ENCODE measurements at regions not wholly inside any gene's neighbourhood (a gene's known extent, or its start where the extent isn't known, plus 50 kb on each side); places are given as distances from the start of the nearest gene placed in this dataset.

DNA sequence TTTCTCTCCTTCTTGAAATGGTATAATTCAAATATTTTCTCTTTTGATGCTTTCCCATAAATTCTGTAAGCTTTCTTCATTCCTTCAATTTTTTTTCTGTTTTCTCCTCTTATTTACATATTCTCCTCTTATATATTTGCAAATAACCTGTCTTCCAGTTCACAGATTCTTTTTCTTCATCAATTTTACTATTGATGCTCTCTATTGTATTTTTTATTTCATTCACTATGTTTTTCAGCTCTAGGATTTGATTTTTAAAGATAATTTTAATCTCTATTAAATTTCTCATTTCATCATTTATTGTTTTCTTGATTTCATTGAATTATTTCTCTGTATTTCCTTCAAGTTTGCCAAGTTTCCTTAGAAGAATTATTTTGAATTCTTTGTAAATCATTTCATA lies 54.0 kb upstream of the PRPS1L1 start:
- DNase-seq (ENCODE audit: low spot score): no peak

- DNase-seq (ENCODE audit: low spot score): no peak
These were observed 54.5 kb upstream of the PRPS1L1 start for GRCh38 chr7:18082169-18082568.

- no peak for DNase-seq (ENCODE audit: low spot score)
These were observed 58.7 kb upstream of the PRPS1L1 start for GRCh38 chr7:18086165-18087025.

GRCh38 chr7:18087026-18087686 lies 59.5 kb upstream of the PRPS1L1 start:
- no peak for DNase-seq (ENCODE audit: low spot score)

DNA sequence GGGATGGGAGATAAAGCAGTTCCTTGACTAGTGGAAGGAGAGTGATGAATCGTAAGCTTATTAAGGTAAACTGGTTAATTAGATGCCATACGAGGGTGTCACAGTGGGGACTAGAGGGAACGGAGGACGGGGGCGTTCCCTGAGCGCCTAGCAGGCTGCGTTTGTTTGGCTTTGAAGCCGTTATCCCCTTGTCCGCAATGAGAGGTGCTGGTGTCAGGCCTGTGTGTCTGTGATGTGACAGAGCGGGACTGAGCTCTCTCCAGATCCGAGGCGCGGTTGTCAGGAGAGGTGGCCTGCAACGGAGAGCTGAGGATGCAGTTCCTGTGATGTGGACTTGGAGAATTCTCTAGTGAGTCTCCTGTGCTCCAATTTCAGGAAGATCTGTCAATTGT lies 60.0 kb upstream of the PRPS1L1 start:
- DNase-seq (ENCODE audit: low spot score): no peak

GRCh38 chr7:18096087-18096486 lies 68.4 kb upstream of the PRPS1L1 start:
- DNase-seq (ENCODE audit: low spot score): no peak

DNA sequence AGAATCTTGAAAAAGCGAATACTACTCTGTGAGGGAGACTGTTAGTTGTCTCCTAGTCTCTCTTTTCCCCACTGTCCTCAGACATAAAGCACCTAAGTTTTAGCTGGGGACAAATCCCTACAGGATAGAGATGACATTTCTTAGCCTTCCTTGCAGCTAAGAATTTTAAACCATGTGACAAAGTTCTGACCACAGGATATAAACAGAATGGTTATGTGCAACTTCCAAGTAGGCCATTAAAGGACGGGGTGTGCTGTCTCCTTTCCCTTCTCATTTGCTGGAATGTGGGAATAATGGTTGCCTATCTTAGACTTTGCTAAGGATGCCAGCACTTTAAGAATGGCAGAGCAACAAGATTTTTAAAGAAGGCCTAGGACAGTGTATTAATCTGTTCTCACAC lies 74.9 kb upstream of the PRPS1L1 start:
- DNase-seq (ENCODE audit: low spot score): no peak

DNA sequence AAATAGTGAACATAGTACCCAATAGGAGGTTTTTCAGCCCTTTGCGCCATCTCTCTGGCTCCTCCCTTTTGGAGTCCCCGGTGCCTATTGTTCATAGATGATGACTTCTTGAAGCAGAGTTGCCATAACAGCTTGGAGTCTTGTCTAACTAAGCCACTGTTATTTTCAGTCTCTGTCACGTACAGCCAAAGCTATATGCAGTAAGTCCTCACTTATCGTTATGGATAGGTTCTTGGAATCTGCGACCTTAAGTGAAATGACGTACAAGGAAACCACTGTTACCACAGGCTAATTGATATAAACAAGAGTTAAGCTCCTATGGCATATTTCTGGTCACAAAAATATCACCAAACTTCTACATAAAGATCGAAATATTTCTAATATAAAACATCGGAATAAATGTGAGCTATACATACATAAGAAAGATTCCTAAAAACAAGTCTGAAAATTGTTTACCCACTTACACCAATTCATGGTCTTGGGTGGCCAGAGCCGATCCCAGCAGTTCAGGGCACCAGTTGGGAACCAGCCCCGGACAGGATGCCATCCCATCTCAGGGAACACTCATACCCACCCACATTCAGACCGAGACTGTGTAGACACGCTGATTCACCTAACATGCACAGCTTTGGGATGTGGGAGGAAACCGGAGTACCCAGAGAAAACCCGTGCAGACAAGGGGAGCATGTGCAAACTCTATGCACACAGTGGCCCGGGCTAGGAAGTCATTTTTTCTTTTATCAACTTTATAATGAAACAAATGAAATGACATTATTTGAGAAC lies 76.0 kb upstream of the PRPS1L1 start:
- no peak for DNase-seq (ENCODE audit: low spot score)

GRCh38 chr7:18109762-18110161 lies 82.1 kb upstream of the PRPS1L1 start:
- DNase-seq (ENCODE audit: low spot score): no peak

DNA sequence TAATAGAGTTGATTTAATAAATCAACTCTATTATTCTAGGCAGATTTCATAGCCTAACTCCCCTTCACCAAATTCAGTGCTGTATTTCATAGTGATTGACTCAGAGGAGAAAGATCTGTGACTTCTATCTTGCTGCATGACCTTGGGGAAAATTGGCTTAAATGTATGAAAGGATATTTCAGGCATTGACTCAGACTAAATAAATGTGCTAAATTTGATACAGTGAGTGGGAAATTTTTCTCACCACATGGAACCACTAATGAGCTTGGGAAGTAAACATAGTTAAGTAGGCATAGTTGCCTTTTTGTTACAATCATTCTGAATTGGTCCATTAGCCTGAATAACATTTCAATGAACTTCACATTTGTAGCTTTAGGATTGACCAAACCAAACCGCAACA lies 89.0 kb upstream of the PRPS1L1 start:
- DNase-seq (ENCODE audit: low spot score): no peak

DNA sequence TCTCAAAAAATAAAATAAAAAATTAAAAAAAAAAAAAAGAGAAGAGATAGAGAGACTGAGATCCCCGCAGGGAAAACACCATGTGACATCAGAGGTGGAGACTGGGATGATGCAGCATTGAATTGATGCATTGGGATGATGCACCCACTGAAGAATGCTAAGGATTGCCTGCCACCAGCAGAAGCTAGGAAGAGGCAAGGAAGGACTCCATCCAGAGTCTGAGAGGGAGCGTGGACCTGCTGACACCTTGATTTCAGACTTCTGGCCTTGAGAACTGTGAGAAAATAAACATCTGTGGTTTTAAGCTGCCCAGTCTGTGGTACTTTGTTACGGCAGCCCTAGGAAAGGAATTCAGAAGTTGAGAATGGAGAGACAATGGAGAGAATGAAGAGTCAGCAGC lies 89.8 kb upstream of the PRPS1L1 start:
- DNase-seq (ENCODE audit: low spot score): no peak

DNA sequence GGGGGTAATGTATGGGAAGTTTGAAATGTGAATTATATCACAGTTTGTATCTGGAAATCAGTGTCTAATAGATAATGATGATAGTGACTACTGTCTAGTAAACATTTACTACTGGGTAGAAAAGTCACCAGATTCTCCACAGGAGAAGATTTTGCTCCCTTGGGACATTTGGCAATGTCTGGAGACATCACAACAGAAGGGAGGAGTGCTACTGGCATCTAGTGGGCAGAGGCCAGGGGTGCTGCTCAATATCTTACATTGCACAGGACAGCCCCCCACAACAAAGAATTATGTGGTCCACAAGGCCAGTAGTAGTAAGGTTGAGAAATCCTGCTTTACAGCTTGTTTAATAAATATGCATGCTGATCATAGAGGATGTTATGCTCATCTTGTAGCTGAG lies 92.3 kb upstream of the PRPS1L1 start:
- DNase-seq (ENCODE audit: low spot score): peak; percentile 15

DNA sequence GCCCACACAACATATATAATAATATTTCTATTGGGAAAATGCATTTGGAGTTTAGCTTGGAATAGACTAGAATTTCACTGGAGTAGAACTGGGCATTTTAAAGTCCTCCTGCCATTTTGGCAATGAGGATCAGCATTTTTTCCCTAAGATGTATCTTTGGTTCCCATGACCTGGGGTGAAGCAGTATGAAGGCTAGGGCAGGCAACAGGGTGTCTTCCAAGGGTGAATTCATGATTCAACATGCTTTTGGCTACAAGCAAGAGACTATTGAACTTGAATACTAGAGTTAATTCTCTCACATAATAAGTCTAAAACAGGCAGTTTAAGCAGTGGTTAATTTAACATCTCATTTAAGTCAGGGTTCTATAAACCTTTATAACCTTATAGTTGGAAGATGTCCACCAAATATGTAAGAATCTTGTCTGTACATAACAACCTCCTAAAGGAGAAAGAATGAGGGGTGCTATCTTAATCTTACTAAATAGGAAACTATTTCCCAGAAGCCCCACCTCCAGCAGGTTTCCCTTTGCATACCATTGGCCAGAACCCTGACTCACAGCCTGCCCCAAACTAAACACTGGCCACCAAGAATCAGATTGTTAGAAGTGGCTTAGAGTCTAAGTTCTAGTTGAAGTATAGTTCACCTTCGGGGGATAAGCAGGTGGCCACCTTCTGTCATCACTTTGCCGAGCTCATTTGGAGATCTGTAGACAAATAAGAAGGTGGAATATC lies 96.0 kb upstream of the PRPS1L1 start:
- DNase-seq (ENCODE audit: low spot score): no peak

DNA sequence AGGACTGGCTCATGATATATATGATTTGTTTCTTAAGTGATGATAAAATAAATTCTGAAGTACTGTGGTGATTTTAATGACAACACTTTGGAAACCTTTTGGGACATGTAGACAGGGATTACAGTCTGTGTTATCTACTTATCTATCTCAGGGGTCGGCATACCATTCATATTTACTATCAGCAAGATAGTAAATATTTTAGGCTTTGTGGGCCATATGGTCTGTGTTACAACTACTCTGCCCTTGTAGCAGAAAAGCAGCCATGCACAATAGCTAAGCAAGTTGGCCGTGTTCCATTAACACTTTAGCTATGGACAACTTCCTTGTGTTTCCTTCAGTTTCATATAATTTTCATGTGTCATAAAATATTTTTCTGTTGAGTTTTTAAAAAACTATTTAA lies 97.8 kb upstream of the PRPS1L1 start:
- DNase-seq (ENCODE audit: low spot score): no peak

DNA sequence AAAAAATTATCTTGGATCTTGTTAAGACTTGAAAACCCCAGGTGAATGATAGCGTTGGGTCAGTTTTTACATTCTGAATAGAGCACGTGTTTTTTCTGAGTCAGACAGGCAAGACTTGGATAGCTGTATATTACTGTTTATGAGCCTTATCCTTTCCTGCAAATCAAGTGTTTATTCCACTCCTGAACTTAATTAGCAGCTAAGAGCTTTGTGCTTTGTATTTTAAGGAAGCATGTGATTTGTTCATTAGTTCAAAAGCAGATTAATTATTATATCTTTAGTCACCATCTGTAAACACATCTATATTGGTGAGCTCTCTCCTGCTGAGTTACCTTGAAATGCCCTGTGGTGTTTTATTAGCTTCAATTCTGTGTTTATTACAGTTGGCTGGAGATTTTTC lies 98.6 kb upstream of the PRPS1L1 start:
- DNase-seq (ENCODE audit: low spot score): no peak

GRCh38 chr7:18128846-18129245 lies 101.2 kb upstream of the PRPS1L1 start:
- no peak for DNase-seq (ENCODE audit: low spot score)

DNA sequence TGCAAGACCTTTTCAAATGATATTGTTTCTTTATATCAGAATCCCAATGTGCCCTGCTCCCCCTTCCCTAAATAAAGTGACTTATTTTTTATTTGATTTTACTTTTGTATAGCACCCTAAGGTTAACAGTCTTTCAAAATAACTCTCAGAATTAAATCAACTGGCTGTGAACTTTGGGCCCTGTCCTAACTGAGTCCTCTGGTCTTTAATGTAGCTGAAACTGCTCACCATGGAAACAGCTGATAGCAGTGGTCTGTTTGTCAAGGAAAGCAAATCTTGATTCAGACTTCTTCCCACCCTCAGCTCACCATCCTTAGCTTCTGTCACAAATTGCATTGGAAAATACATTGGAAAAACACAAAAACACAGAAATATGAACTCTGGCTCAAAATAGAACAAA lies 105.2 kb upstream of the PRPS1L1 start:
- DNase-seq (ENCODE audit: low spot score): no peak

DNA sequence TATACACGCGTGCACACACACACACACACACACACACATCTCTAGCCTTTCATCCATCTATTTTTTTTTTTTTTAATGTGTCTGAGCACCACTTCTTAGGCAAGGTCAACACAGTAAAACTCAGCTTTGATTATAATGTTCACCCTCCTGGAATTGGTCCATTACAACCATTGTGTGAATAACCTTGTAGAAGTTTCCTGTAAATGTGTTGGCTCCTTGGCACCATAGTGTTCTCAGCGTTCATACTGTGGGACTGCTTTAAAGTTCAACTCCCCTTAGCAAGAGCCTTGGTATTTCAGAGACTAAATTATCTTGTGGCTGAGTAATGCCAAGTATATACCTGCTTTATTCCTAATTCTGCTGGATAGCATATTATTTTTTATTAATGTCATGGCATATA lies 106.3 kb upstream of the PRPS1L1 start:
- no peak for DNase-seq (ENCODE audit: low spot score)

GRCh38 chr7:18140943-18141342 lies 113.3 kb upstream of the PRPS1L1 start:
- no peak for DNase-seq (ENCODE audit: low spot score)

- no peak for DNase-seq (ENCODE audit: low spot score)
These were observed 116.5 kb upstream of the PRPS1L1 start for GRCh38 chr7:18144166-18144565.

DNA sequence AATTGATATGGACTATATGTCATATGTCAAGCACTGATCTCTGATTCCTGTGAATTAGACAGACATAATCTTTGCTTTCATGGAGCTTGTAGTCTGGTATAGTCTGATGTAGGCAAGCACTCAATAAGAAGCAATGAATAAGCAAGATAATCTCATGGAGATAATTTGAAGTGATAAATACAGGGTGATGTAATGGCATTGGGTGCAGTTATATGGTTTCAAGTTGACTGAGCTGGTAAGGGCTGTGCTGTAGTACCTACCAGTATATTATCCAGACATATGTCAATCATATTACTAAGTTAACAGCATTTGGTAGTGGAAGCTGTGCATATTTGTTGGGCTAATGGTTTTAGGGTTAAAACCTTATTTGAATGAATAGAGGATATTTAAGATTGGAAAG lies 117.5 kb upstream of the PRPS1L1 start:
- no peak for DNase-seq (ENCODE audit: low spot score)

DNA sequence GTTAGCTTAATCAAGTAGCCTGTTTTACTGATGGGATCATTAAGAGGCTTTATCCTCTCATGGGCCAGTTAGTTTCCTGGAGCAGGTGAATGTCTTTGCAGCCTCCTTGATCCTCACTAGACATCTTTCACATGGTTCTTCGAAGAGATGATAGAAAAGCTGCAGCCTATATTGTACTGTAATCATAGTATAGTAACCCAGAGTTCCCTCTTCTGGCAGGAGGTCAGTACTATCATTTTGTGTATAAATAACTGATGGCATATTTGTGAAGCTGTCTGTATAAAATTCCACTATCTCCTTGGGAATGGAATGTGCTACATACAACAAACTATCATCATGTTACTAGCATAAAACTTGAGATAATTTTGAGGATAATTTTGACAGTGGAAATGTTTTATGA lies 123.8 kb upstream of the PRPS1L1 start:
- DNase-seq (ENCODE audit: low spot score): no peak

Measured in kidney capillary endothelial cell (primary cell).